ENCODE measurements at regions not wholly inside any gene's neighbourhood (a gene's known extent, or its start where the extent isn't known, plus 50 kb on each side); places are given as distances from the start of the nearest gene placed in this dataset.

DNA sequence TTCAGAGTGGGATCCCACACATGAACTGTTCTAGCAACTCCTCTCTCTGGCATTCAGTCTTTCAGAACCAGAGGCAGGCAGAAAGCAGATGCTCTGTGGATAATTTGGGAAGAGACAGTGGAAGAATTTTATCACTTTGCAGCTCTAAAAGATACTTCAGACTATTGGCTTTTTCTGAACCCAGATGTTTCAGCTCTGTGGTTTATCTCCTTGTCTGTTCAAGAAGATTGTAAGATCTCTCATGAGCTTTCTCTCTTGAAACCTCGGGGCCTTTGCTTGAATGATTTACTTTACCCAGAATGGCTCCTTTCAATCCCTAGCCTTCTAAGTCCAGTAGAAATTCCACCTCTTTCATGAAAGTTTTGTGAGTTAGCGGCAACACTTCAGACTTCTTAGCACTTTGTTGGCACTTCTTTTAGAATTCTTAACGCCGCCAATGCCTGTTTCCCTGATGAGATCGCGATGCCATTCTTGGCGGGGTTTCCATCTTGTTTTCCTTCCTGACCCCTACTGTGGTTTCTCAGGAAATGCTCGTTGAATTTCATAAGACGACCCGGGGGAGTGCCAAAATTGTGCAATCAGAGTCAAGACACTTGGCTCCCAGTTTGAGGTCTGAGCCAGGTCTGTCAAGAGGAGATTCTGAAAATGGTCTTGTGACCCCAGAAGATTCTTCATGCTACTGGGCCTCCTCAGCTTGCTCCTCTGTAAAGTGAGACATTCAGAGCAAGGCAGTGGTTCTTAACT is 107.0 kb upstream of the PRICKLE1 start:
- no peaks in the 10 kb centered on the region for H3K36me3 ChIP-seq (ENCODE audit: control insufficient read depth, insufficient read depth, low read length)
- H3K4me3 ChIP-seq (ENCODE audit: insufficient read depth, low read depth, low read length): no peak overlapping the region
- peaks cover 3% of the 10 kb centered on the region for H3K4me1 ChIP-seq (ENCODE audit: control insufficient read depth, insufficient read depth, low read length)
- 95 to 97% methylated on average over 10 of the region's 10 CpGs for WGBS, 2 experiments
- H3K9me3 ChIP-seq (ENCODE audit: control insufficient read depth, low read length): no peaks in the 10 kb centered on the region
- H3K27me3 ChIP-seq (ENCODE audit: control insufficient read depth, insufficient read depth, low read length, poor library complexity, severe bottlenecking): no peaks in the 10 kb centered on the region
- no peak overlapping the region for H3K27ac ChIP-seq (ENCODE audit: insufficient read depth, low read depth, low read length, poor library complexity, severe bottlenecking)

DNA sequence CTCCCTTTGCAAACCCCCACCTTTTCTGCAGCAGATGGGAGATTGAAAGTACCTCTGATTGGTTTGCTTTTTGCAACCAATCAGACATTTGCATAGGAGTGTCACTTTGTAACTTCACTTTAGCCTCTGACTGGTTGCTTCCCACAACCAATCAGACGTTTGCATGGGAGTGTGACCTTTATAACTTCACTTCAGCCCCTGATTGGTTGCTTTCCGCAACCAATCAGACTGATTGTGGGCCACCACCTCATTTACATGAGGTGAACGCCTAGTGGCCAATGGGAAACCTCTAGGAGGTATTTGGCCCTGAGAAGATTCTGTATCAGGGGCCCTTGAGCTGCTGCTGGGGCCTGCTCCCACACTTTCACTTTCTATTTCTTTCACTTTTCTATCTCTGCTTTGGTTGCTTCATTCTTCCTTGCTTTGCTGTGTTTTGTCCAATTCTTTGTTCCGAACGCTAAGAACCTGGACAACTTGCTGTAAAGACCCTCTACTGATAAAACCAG is 106.0 kb upstream of the PRICKLE1 start:
- Histone ChIP-seq H3K9me3 (ENCODE audit: control insufficient read depth, low read length) (no peaks in the 10 kb centered on the region), H3K4me1 (ENCODE audit: control insufficient read depth, insufficient read depth, low read length) (peaks cover 3% of the 10 kb centered on the region), H3K36me3 (ENCODE audit: control insufficient read depth, insufficient read depth, low read length) (no peaks in the 10 kb centered on the region), H3K27me3 (ENCODE audit: control insufficient read depth, insufficient read depth, low read length, poor library complexity, severe bottlenecking) (no peaks in the 10 kb centered on the region), H3K27ac (ENCODE audit: insufficient read depth, low read depth, low read length, poor library complexity, severe bottlenecking) (no peak overlapping the region), H3K4me3 (ENCODE audit: insufficient read depth, low read depth, low read length) (no peak overlapping the region)
- 93 to 97% methylated on average over 5 of the region's 5 CpGs for WGBS, 2 experiments

DNA sequence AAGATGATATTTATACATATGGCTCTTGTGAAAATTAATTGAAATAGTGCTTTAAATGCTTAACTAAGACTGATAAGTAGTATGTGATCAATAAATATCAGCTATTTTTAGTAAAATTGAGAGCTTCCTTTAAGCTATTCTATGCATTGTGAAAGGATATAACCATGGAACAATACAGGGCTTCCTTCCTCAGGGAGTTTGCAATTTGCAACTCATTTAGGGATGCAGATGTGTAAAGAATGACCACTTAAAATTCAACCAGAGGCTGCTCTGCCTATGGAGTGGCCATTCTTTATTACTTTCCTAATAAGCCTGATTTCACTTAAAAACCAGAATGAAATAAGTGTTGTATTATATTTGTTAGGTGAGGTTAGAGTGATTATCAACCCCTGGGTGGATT is 103.2 kb upstream of the PRICKLE1 start:
- Histone ChIP-seq H3K36me3 (ENCODE audit: control insufficient read depth, insufficient read depth, low read length) (no peaks in the 10 kb centered on the region), H3K9me3 (ENCODE audit: control insufficient read depth, low read length) (no peaks in the 10 kb centered on the region), H3K27me3 (ENCODE audit: control insufficient read depth, insufficient read depth, low read length, poor library complexity, severe bottlenecking) (no peaks in the 10 kb centered on the region), H3K4me3 (ENCODE audit: insufficient read depth, low read depth, low read length) (no peak overlapping the region), H3K4me1 (ENCODE audit: control insufficient read depth, insufficient read depth, low read length) (no peaks in the 10 kb centered on the region), H3K27ac (ENCODE audit: insufficient read depth, low read depth, low read length, poor library complexity, severe bottlenecking) (no peak overlapping the region)

DNA sequence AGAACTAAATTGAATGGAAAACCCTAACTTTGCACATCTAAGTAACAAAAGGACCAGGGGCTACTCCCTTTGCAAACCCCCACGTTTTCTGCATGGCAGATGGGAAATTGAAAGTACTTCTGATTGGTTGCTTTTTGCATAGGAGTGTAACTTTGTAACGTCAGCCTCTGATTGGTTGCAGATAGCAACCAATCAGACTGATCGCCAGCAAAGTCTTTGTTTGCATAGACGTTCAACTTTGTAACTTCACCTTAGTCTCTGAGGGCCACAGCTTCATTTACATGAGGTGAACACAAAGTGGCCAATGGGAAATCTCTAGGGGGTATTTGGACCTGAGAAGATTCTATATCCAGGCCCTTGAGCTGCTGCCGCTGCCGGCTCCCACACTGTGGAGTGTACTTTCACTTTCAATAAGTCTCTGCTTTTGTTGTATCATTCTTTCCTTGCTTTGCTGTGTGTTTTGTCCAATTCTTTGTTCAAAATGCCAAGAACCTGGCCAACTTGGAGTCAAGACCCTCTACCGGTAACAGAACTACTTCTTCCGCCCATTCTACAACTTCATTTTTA is 102.5 kb upstream of the PRICKLE1 start:
- Histone ChIP-seq H3K4me3 (ENCODE audit: insufficient read depth, low read depth, low read length) (no peak overlapping the region), H3K27me3 (ENCODE audit: control insufficient read depth, insufficient read depth, low read length, poor library complexity, severe bottlenecking) (no peaks in the 10 kb centered on the region), H3K9me3 (ENCODE audit: control insufficient read depth, low read length) (no peaks in the 10 kb centered on the region), H3K27ac (ENCODE audit: insufficient read depth, low read depth, low read length, poor library complexity, severe bottlenecking) (no peak overlapping the region), H3K4me1 (ENCODE audit: control insufficient read depth, insufficient read depth, low read length) (no peaks in the 10 kb centered on the region), H3K36me3 (ENCODE audit: control insufficient read depth, insufficient read depth, low read length) (no peaks in the 10 kb centered on the region)
- WGBS, 2 experiments: 87 to 88% methylated on average over 6 to 7 of the region's 8 CpGs

DNA sequence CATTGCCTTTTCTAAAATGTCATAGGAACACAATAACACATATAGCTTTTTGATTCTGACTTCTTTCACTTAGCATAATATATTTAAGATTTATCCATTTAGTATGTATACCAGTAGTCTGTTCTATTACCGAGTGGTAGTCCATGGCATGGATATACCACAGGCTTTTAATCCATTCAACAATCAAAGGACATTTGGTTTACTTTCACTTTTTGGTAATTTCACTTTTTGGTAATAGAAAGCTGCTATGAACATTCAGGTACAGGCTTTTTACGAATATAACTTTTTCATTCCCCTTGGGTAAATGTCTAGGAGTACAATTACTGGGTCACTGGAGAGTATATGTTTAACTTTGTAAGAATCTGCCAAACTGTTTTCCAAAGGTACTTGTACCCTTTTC is 100.7 kb upstream of the PRICKLE1 start:
- Histone ChIP-seq H3K4me3 (ENCODE audit: insufficient read depth, low read depth, low read length) (no peak overlapping the region), H3K27me3 (ENCODE audit: control insufficient read depth, insufficient read depth, low read length, poor library complexity, severe bottlenecking) (no peaks in the 10 kb centered on the region), H3K4me1 (ENCODE audit: control insufficient read depth, insufficient read depth, low read length) (no peaks in the 10 kb centered on the region), H3K27ac (ENCODE audit: insufficient read depth, low read depth, low read length, poor library complexity, severe bottlenecking) (no peak overlapping the region), H3K36me3 (ENCODE audit: control insufficient read depth, insufficient read depth, low read length) (no peaks in the 10 kb centered on the region), H3K9me3 (ENCODE audit: control insufficient read depth, low read length) (no peaks in the 10 kb centered on the region)
- 92 to 100% methylated on average over 1 to 2 of the region's 2 CpGs for WGBS, 2 experiments

DNA sequence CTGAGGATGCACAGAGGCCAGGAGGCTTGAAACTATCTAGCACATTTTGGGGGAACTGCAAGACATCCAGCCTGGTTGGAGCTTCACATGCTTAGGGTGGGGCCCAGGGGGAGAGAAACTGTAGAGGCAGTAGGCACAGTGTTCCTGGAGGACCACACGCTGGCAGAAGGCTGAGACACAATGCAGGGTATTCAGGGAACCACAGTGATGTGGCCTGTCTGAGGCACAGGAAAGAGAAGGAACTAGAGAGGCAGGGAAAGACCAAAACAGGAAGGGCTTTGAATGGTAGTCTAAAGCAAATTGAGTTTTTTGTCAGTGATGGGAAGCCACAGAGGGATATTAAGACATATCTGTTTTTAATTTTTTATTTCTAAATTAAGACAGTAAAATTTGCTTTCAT is 100.2 kb upstream of the PRICKLE1 start:
- Histone ChIP-seq H3K36me3 (ENCODE audit: control insufficient read depth, insufficient read depth, low read length) (no peaks in the 10 kb centered on the region), H3K4me1 (ENCODE audit: control insufficient read depth, insufficient read depth, low read length) (no peaks in the 10 kb centered on the region), H3K9me3 (ENCODE audit: control insufficient read depth, low read length) (no peaks in the 10 kb centered on the region), H3K27me3 (ENCODE audit: control insufficient read depth, insufficient read depth, low read length, poor library complexity, severe bottlenecking) (no peaks in the 10 kb centered on the region), H3K4me3 (ENCODE audit: insufficient read depth, low read depth, low read length) (no peak overlapping the region), H3K27ac (ENCODE audit: insufficient read depth, low read depth, low read length, poor library complexity, severe bottlenecking) (no peak overlapping the region)
- 69 to 70% methylated on average over 1 of the region's 1 CpG for WGBS, 2 experiments

DNA sequence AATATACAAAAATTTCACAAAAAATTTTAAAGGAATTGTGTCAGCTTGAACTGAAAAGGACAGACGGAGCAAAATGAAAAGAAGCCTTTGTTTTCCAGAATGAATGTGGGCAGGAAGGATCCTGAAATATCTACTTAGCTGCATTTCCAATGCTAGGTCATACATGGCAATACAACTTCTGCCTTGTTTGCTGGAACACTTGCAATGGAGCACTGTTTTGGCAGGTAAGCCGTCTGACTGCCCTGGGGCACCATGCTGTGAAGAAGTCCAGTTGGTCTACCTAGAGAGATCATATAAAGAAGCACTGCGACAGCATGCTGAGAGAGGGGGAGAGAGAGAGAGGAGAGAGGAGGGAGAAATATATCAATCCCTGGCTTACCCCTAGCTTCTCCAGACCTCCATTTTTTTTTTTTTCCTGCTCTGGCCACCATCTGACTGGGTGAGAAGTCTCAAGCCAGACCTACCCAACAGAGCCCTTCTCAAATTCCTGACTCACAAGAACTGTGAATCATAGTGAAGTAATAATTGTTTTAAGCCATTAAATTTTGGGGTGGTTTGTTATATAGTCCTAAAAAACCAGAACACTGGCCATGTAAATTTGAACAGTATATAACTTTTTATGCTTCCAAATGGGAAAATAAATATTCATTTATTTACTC is 97.1 kb upstream of the PRICKLE1 start:
- H3K36me3 ChIP-seq (ENCODE audit: control insufficient read depth, insufficient read depth, low read length): no peaks in the 10 kb centered on the region
- H3K4me1 ChIP-seq (ENCODE audit: control insufficient read depth, insufficient read depth, low read length): no peaks in the 10 kb centered on the region
- WGBS, 2 experiments: 88 to 90% methylated on average over 3 of the region's 3 CpGs
- no peak overlapping the region for H3K27ac ChIP-seq (ENCODE audit: insufficient read depth, low read depth, low read length, poor library complexity, severe bottlenecking)
- H3K4me3 ChIP-seq (ENCODE audit: insufficient read depth, low read depth, low read length): no peak overlapping the region
- no peaks in the 10 kb centered on the region for H3K9me3 ChIP-seq (ENCODE audit: control insufficient read depth, low read length)
- H3K27me3 ChIP-seq (ENCODE audit: control insufficient read depth, insufficient read depth, low read length, poor library complexity, severe bottlenecking): no peaks in the 10 kb centered on the region

DNA sequence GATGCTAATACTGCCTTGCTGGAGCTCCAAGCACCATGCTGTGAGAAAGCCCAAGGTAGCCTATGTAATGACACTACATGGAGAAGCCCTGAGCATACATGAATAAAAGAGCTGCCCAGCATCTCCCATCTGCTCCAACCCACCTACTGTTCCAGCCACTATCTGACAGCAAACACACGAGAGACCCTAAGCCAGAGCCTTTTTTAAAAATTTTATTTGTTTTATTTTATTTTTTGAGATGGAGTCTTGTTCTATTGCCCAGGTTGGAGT is 95.2 kb upstream of the PRICKLE1 start:
- Histone ChIP-seq H3K36me3 (ENCODE audit: control insufficient read depth, insufficient read depth, low read length) (no peaks in the 10 kb centered on the region), H3K9me3 (ENCODE audit: control insufficient read depth, low read length) (no peaks in the 10 kb centered on the region), H3K27ac (ENCODE audit: insufficient read depth, low read depth, low read length, poor library complexity, severe bottlenecking) (no peak overlapping the region), H3K4me1 (ENCODE audit: control insufficient read depth, insufficient read depth, low read length) (no peaks in the 10 kb centered on the region), H3K27me3 (ENCODE audit: control insufficient read depth, insufficient read depth, low read length, poor library complexity, severe bottlenecking) (no peaks in the 10 kb centered on the region), H3K4me3 (ENCODE audit: insufficient read depth, low read depth, low read length) (no peak overlapping the region)
- WGBS, 2 experiments: 67% methylated on average over 1 of the region's 1 CpG; no CpG with 5 or more reads in 1 of the 2 experiments

DNA sequence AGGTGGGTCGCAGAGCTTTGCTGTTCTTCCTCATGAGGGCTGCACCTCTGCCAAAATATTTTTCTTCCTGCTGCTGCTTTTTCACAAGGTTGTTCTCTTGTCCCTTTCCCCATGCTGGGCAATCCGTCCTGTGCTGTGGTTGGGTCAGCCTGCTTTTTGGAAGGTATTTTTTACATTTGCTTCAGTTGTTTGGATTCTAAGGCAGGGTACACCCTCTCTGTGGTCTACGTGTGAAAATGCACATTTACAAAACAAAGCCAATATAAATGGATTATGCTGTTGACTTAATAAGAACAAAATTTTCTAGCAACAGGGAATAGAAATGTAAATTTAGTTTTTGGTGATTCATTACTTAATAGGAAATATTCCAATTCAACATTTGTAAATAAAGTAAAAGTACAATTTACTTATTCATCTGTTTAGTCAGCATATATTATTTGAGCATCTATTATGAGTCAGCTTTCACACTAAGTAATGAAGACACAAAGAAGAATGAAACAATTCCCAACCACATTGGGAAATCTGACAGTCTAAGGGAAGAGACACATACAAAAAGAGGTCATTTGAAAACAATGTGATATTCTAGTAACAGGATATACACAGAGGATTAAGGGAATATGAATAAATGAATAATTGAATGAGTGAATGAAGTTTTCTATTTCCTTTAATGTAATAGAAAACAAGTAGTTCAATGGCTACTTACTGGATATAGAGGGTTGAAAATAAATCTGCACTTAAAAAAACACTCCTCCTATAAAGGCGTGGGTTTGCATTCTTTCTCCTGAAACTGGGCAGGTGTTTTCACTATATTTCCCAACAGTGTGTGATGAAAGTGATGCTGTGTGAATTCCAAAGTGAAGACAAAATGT is 94.6 kb upstream of the PRICKLE1 start:
- H3K4me1 ChIP-seq (ENCODE audit: control insufficient read depth, insufficient read depth, low read length): no peaks in the 10 kb centered on the region
- H3K4me3 ChIP-seq (ENCODE audit: insufficient read depth, low read depth, low read length): no peak overlapping the region
- 51 to 63% methylated on average over 2 to 3 of the region's 4 CpGs for WGBS, 2 experiments
- H3K36me3 ChIP-seq (ENCODE audit: control insufficient read depth, insufficient read depth, low read length): no peaks in the 10 kb centered on the region
- H3K27me3 ChIP-seq (ENCODE audit: control insufficient read depth, insufficient read depth, low read length, poor library complexity, severe bottlenecking): no peaks in the 10 kb centered on the region
- no peaks in the 10 kb centered on the region for H3K9me3 ChIP-seq (ENCODE audit: control insufficient read depth, low read length)
- no peak overlapping the region for H3K27ac ChIP-seq (ENCODE audit: insufficient read depth, low read depth, low read length, poor library complexity, severe bottlenecking)

DNA sequence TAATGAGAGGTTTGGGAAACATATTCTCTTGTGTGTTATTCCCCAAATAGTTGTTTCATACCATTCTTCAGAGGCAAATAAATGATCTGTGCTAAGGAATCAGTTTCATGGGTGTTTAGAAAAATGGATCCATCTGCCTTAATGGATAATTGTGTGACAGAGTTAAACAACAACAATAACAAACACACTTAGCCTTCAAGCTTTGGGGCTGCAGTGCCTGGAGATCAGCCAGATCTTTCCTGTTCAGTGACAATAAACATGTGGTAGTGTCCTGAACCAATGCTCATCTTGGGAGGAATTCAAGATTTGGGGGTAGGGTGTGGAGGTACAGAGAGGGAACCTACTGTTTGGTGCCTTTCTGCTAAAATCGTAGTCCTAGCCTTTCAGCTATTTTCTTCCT is 93.7 kb upstream of the PRICKLE1 start:
- Histone ChIP-seq H3K36me3 (ENCODE audit: control insufficient read depth, insufficient read depth, low read length) (no peaks in the 10 kb centered on the region), H3K4me1 (ENCODE audit: control insufficient read depth, insufficient read depth, low read length) (no peaks in the 10 kb centered on the region), H3K27ac (ENCODE audit: insufficient read depth, low read depth, low read length, poor library complexity, severe bottlenecking) (no peak overlapping the region), H3K9me3 (ENCODE audit: control insufficient read depth, low read length) (no peaks in the 10 kb centered on the region), H3K27me3 (ENCODE audit: control insufficient read depth, insufficient read depth, low read length, poor library complexity, severe bottlenecking) (no peaks in the 10 kb centered on the region), H3K4me3 (ENCODE audit: insufficient read depth, low read depth, low read length) (no peak overlapping the region)
- 88 to 97% methylated on average over 1 of the region's 1 CpG for WGBS, 2 experiments
